GDM1 (cell line): ENCODE measurements at regions not wholly inside any gene's neighbourhood (a gene's known extent, or its start where the extent isn't known, plus 50 kb on each side); places are given as distances from the start of the nearest gene placed in this dataset.

Experiments
- DNase-seq: peaks from one replicate; lab custom pipeline; 2025; lab: John Stamatoyannopoulos, UW

- no peak for DNase-seq
These were observed 219.1 kb downstream of the SOCS6 start for GRCh38 chr18:70507970-70508369.

- DNase-seq = no peak
These were observed 217.7 kb downstream of the SOCS6 start for GRCh38 chr18:70506511-70506910.

- DNase-seq = no peak
These were observed 214.2 kb downstream of the SOCS6 start for GRCh38 chr18:70503060-70503459.

GRCh38 chr18:70501358-70501757 is 212.5 kb downstream of the SOCS6 start:
- DNase-seq = no peak

GRCh38 chr18:70500748-70501147 is 211.9 kb downstream of the SOCS6 start:
- DNase-seq = no peak

- DNase-seq = no peak
These were observed 210.4 kb downstream of the SOCS6 start for GRCh38 chr18:70499218-70499691.

GRCh38 chr18:70496353-70497294 is 207.8 kb downstream of the SOCS6 start:
- no peak for DNase-seq

- DNase-seq = no peak
These were observed 205.7 kb downstream of the SOCS6 start for GRCh38 chr18:70494524-70494923.

GRCh38 chr18:70493461-70493860 is 204.6 kb downstream of the SOCS6 start:
- DNase-seq = no peak

GRCh38 chr18:70491734-70492348 is 203.0 kb downstream of the SOCS6 start:
- peak; percentile 6 for DNase-seq

GRCh38 chr18:70489986-70490933 is 201.4 kb downstream of the SOCS6 start:
- DNase-seq = peak; percentile 44

GRCh38 chr18:70489571-70489970 is 200.7 kb downstream of the SOCS6 start:
- no peak for DNase-seq

GRCh38 chr18:70469916-70470315 is 181.1 kb downstream of the SOCS6 start:
- no peak for DNase-seq

GRCh38 chr18:70468861-70469547 is 180.2 kb downstream of the SOCS6 start:
- no peak for DNase-seq

- DNase-seq = no peak
These were observed 175.7 kb downstream of the SOCS6 start for GRCh38 chr18:70464343-70465114.

GRCh38 chr18:70463085-70463484 is 174.2 kb downstream of the SOCS6 start:
- no peak for DNase-seq

GRCh38 chr18:70462078-70462439 is 173.2 kb downstream of the SOCS6 start:
- no peak for DNase-seq

GRCh38 chr18:70461323-70462077 is 172.7 kb downstream of the SOCS6 start:
- no peak for DNase-seq

GRCh38 chr18:70459731-70460130 is 170.9 kb downstream of the SOCS6 start:
- no peak for DNase-seq

- DNase-seq = no peak
These were observed 170.4 kb downstream of the SOCS6 start for GRCh38 chr18:70459251-70459650.
